IPS-20b (cell line): ENCODE measurements at regions not wholly inside any gene's neighbourhood (a gene's known extent, or its start where the extent isn't known, plus 50 kb on each side); places are given as distances from the start of the nearest gene placed in this dataset.

Source experiments
- H3K27ac ChIP-seq: one replicate; pipeline ENCODE4 v1.5.1; 2013; ENCODE audit warnings: low read length
- H3K27me3 ChIP-seq: 2 replicates; pipeline ENCODE4 v1.6.1; 2013; ENCODE audit warnings: mild to moderate bottlenecking, low read length, inconsistent platforms; ENCODE audit not compliant: insufficient read depth
- H3K36me3 ChIP-seq: 2 replicates; pipeline ENCODE4 v1.6.1; 2013; ENCODE audit warnings: low read depth, mild to moderate bottlenecking, inconsistent platforms, low read length, moderate library complexity; ENCODE audit not compliant: insufficient read depth
- H3K4me1 ChIP-seq: 2 replicates; pipeline ENCODE4 v1.6.1; 2013; ENCODE audit warnings: mild to moderate bottlenecking, control low read depth, inconsistent platforms, low read length, moderate library complexity; ENCODE audit not compliant: insufficient read depth
- H3K4me3 ChIP-seq: 2 replicates; pipeline ENCODE4 v1.5.1; 2013; ENCODE audit warnings: mild to moderate bottlenecking, low read length, inconsistent platforms
- H3K9ac ChIP-seq: 2 replicates; pipeline ENCODE4 v1.6.1; 2013; ENCODE audit warnings: low read depth, mild to moderate bottlenecking, inconsistent platforms, low read length, moderate library complexity
- H3K9me3 ChIP-seq: 2 replicates; pipeline ENCODE4 v1.6.1; 2013; ENCODE audit warnings: mild to moderate bottlenecking, low read depth, low read length, inconsistent platforms; ENCODE audit not compliant: insufficient read depth

GRCh38 chr11:134640971-134641968 lies 229.2 kb upstream of the B3GAT1 start:
- no peaks in the 10 kb centered on the region for H3K9me3 ChIP-seq
- no peak overlapping the region for H3K4me3 ChIP-seq
- H3K27ac ChIP-seq = no peak overlapping the region
- H3K36me3 ChIP-seq = no peaks in the 10 kb centered on the region
- no peak overlapping the region for H3K9ac ChIP-seq
- H3K4me1 ChIP-seq = peaks cover 17% of the 10 kb centered on the region
- H3K27me3 ChIP-seq = peaks cover 22% of the 10 kb centered on the region; the same call in 1 of the 2 replicates

- Histone ChIP-seq H3K9me3 (no peaks in the 10 kb centered on the region), H3K27ac (no peak overlapping the region), H3K27me3 (peaks cover 22% of the 10 kb centered on the region; the same call in 1 of the 2 replicates), H3K4me3 (no peak overlapping the region), H3K36me3 (no peaks in the 10 kb centered on the region), H3K9ac (no peak overlapping the region), H3K4me1 (peaks cover 17% of the 10 kb centered on the region)
Measured at GRCh38 chr11:134640536-134640935, 228.5 kb upstream of the B3GAT1 start.

- H3K9ac ChIP-seq = no peak overlapping the region
- H3K9me3 ChIP-seq = no peaks in the 10 kb centered on the region
- peaks cover 19% of the 10 kb centered on the region; the same call in 1 of the 2 replicates for H3K27me3 ChIP-seq
- H3K27ac ChIP-seq = no peak overlapping the region
- no peak overlapping the region for H3K4me3 ChIP-seq
- peaks cover 17% of the 10 kb centered on the region for H3K4me1 ChIP-seq
- no peaks in the 10 kb centered on the region for H3K36me3 ChIP-seq
Measured at GRCh38 chr11:134639586-134640330, 227.7 kb upstream of the B3GAT1 start.

- Histone ChIP-seq H3K4me3 (no peak overlapping the region), H3K36me3 (no peaks in the 10 kb centered on the region), H3K27me3 (peaks cover 11% of the 10 kb centered on the region; the same call in 1 of the 2 replicates), H3K4me1 (peaks cover 9% of the 10 kb centered on the region), H3K9me3 (no peaks in the 10 kb centered on the region), H3K27ac (no peak overlapping the region), H3K9ac (no peak overlapping the region)
Measured at GRCh38 chr11:134638796-134639430, 226.9 kb upstream of the B3GAT1 start.

- H3K36me3 ChIP-seq = no peaks in the 10 kb centered on the region
- H3K4me3 ChIP-seq = no peak overlapping the region
- no peaks in the 10 kb centered on the region for H3K9me3 ChIP-seq
- no peaks in the 10 kb centered on the region for H3K4me1 ChIP-seq
- H3K27ac ChIP-seq = no peak overlapping the region
- no peak overlapping the region for H3K9ac ChIP-seq
- peaks cover 3% of the 10 kb centered on the region; the same call in 1 of the 2 replicates for H3K27me3 ChIP-seq
Measured at GRCh38 chr11:134637091-134638015, 225.3 kb upstream of the B3GAT1 start.

- H3K4me1 ChIP-seq = no peaks in the 10 kb centered on the region
- H3K27me3 ChIP-seq = no peaks in the 10 kb centered on the region
- no peak overlapping the region for H3K27ac ChIP-seq
- H3K9me3 ChIP-seq = no peaks in the 10 kb centered on the region
- no peak overlapping the region for H3K9ac ChIP-seq
- H3K4me3 ChIP-seq = no peak overlapping the region
- H3K36me3 ChIP-seq = no peaks in the 10 kb centered on the region
Measured at GRCh38 chr11:134636071-134636470, 224.0 kb upstream of the B3GAT1 start.

- no peak overlapping the region for H3K27ac ChIP-seq
- no peaks in the 10 kb centered on the region for H3K9me3 ChIP-seq
- no peaks in the 10 kb centered on the region for H3K4me1 ChIP-seq
- H3K36me3 ChIP-seq = no peaks in the 10 kb centered on the region
- no peak overlapping the region for H3K9ac ChIP-seq
- no peak overlapping the region for H3K4me3 ChIP-seq
- no peaks in the 10 kb centered on the region for H3K27me3 ChIP-seq
Measured at GRCh38 chr11:134634897-134635831, 223.1 kb upstream of the B3GAT1 start.

- Histone ChIP-seq H3K36me3 (no peaks in the 10 kb centered on the region), H3K9ac (no peak overlapping the region), H3K9me3 (no peaks in the 10 kb centered on the region), H3K4me3 (no peak overlapping the region), H3K27me3 (no peaks in the 10 kb centered on the region), H3K27ac (no peak overlapping the region), H3K4me1 (no peaks in the 10 kb centered on the region)
Measured at GRCh38 chr11:134633276-134633675, 221.2 kb upstream of the B3GAT1 start.

GRCh38 chr11:134632347-134633119 lies 220.5 kb upstream of the B3GAT1 start:
- Histone ChIP-seq H3K4me3 (no peak overlapping the region), H3K9ac (no peak overlapping the region), H3K36me3 (no peaks in the 10 kb centered on the region), H3K4me1 (no peaks in the 10 kb centered on the region), H3K27me3 (no peaks in the 10 kb centered on the region), H3K27ac (no peak overlapping the region), H3K9me3 (no peaks in the 10 kb centered on the region)
